HK-2 (cell line): ENCODE measurements at regions not wholly inside any gene's neighbourhood (a gene's known extent, or its start where the extent isn't known, plus 50 kb on each side); places are given as distances from the start of the nearest gene placed in this dataset.
A peak's percentile ranks its signal among the peaks of the same experiment; 100 is the strongest.

ENCODE experiments used
- DNase-seq: peaks from one replicate; pipeline ENCODE4 v3.0.0-alpha.2; 2018; ENCODE audit not compliant: unreplicated experiment

DNA sequence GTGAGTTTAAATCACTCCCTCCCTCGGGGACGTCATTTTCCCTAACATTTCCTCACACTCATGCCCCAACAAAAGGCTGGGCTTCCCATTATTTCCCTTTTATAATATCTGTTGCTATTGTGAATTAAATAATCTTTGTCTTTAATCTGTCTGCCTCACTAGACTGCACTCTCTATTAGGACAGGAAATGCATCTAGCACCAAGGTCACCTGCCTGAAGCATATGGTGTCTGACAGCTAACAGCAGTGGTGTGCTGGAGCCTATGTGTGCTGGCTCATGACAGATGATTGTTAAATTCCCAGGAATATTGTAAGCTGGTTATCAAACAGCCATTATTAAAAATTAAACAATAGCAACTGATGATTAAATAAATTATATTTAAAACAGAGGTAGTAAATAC lies 237.0 kb upstream of the CEP162 start:
- no peak for DNase-seq

DNA sequence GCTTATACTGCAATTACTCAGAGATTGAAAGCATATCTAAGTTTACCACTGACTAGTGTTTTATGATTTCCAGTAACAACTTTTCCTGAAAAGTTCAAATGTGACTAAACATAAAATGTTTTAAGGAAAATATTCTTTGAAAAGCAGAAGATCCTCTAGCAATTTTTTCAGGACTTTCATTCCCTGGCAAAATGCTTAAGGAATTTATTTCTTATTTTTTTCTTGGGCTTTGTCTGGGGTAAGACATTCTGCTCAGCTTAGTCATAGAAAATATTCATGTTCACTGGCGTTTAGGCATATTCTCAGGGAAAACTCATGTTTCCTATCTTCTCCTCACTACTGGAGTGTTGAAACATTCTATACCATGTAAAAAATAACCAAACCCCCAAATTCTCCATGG lies 235.3 kb upstream of the CEP162 start:
- DNase-seq: no peak

DNA sequence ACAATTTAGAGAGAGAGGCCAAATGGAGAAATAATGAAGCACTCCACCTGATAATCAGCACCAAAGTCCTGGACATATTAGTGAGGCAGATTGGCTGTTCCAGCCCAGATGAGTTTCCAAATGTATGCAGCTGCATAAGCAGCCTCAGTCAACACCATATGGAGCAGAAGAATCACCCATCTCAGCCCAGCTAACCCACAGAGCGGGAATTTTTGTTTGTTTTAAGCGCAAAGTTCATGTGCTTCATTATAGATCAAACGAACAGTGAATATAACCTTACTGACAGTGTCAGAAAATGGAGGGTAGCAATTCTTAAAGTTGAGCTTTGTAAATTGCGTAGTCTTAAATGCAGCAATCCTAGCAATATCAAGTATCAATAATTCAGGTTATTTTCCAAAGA lies 234.0 kb upstream of the CEP162 start:
- no peak for DNase-seq

DNA sequence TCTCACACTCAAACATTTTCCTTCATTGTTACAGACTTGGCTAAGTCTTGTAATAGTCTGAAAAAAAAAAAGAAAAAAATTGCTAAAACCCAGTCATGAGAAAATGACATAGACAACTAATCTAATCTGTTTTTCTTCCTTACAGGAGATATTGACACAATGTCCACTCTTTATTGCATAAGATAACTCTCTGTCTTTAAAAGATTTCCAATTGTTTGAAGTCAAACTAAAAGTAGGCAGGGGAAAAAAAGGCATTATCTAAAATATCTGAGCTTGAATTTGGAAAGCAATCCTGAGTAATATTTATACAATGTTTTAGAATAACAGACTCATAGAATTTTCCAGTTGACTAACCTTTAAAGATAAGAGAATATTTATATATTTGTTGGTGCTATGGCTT lies 233.0 kb upstream of the CEP162 start:
- no peak for DNase-seq

DNA sequence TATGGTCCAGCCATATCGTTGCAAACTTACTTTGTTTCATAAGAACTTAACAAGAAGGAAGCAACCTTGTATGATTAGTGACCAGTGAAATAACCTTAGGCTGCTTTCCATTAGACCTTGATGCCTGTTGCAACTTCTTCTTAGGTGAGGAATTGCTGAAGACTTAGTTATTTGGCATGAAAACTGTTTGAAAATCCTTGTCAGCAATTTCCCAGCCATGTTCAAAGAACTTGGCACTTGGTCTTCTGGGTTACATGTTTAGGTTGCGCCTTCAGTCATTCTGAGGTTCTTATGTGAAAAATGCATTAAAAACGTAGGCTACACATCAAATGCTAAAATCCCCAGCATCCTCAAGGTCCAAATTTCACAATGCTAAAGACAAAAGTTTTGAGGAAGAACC lies 232.0 kb upstream of the CEP162 start:
- DNase-seq: no peak

DNA sequence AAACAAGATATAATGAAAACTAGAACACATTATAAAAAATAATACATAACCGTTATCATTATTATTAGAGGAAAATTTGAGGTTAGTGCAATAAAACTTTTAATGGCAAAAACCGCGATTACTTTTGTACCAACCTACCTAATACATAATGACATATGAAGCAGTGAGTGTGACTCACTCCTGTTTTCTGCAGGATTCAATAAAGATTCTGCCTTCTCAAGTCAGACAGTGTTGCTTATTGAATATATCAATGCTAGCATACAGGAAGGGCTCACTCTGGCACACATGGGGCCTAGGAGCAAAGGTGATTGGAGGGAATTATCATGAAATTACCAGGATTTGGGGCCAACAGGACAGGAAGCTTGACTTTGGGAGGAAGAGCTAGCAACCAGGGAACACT lies 230.8 kb upstream of the CEP162 start:
- DNase-seq: no peak

DNA sequence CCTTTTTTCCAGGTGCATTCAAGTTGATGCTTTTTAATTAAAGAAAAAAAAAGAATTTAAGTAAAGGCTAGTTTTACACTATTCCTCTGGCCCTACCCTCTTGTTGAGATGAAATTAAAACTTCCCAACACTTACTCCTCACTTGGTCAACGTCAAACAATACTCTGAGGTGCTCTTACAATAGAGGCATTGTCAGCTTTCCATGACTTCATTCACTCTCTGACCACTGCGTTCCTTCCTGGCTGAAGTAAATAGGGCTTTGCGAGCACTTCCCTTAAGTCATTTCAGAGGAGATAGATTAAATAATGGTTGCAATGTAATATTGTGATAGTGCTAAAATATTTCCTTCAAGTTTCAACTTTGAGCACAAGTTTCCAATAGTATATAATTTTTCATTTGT lies 229.8 kb upstream of the CEP162 start:
- no peak for DNase-seq

DNA sequence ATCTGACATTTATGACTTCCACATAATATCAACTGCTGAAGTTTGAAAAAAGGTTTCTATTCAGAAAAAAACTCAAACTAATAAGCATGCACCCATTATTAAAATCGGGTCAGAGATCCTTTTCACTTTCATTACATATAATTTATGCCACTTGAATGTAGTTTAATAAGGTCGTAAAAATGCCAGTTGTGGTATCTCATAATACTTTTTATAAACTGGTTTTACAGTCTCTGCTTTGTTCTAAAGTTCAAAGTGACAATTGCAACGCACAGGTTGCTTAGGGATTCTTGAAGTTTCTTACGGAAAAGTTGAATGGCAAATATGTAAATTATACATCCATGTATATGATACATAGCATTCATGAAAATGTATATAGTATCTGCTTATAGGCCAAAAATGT lies 229.4 kb upstream of the CEP162 start:
- no peak for DNase-seq

DNA sequence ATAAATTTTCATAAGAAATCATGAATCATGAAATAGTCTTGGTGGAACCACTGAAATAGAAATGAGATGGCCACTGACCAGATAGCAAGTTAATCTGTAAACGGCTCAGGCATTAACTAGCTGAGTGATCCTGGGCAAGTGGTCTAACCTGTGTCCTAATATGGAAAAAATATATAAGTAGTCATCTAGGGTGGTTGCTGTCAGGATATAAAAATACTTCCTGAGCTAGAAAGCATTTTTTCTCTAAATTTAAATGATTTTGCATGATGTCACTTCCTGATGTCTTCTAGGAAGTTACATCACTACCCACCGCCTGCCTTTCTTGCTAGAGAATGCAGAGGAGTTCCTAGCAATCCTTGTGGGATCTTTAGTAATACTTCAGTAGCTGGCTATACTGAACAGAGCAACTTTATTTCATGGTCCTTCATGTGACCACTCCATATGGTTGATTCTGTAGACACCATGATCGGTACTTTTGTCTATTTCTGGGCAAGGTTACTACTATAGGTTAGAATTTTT lies 228.1 kb upstream of the CEP162 start:
- DNase-seq: peak; percentile 35

DNA sequence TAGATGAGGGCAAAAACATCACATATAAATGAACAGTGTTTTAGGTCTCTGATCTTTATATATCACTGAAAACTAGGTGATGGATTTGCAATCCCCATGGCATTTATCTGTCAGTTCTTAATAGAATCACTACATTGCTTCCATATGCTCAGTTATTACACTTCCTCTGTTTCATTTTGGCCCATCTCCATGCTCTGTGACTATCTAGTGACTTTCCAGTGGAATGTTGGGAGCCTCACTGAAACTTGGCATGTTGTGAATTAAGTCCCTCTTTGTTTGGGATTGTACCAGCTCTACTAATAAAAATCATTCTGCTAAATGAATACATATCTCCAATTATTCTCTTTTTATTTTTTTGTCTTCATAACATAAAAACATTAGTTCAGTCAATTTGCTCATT lies 226.1 kb upstream of the CEP162 start:
- DNase-seq: no peak

DNA sequence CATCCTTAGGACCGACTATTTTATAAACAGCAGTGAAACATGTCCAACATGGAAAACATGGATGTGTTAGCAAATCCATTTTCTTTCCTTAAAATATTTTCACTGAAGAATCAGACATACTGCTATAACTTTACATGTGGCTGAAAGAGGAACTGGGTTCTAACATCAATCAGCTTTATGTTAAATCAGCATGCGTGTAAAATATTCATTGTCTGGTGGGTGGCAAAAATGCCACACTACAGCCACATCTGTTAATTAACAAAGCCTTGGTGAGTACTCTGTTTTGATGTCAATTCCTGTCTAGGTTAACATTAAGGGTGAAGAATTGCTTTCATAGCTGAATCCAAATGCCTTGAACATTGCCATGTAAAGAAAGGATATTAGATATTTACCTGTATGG lies 222.6 kb upstream of the CEP162 start:
- DNase-seq: no peak

DNA sequence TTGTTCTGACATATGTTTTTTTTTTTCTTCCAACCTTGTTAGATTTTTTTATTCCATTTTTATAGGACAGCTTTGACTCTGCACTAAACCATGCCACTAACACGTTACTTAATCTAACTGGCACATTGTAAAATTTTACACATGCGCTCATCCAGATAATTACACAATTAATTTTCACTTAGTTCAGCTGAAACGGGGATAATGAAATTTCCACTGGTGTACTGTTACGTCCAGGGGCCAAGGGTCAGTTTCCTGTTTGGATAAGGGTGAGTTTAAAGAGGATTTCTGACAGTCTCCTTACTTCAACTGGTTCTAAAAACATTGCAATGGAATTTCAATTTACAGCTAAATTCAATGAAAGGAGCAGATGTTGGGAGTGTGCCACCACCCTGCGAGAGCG lies 221.8 kb upstream of the CEP162 start:
- no peak for DNase-seq

DNA sequence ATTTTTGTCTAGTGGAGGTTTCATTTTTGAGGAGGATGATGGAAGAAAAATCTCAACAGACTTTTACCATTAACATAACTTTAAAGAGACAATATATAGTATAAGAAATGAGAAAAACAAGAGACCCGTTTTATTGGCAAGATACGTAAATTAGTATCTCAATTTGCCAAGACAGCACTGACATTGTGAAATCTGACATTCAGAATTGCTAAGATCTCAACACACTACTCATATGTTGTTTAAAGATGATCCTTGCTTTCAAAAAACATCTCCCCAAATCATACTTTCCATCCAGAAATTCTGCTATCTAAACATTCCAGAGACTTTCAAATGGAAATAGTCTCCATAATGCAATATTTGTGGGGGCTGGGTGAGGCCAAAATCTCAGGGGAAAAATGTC lies 220.9 kb upstream of the CEP162 start:
- DNase-seq: no peak

DNA sequence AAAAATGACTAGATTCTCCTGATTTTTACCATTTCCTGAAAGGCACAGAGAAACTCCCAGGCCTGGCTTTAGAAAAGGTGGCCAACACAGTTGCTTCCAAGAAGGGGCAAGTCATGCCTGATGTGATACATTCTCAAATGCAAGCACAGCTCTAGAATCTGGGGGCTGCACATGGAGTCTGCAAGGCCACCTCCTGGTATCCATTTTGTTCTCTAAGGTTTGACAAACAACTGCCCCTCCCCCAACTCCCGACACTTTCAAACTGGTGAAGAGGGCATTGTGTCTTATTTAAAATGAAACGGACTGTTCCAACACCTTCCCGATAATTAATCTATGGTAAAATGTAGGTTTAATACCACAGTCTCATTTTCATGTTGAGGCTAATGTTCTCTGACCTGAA lies 220.2 kb upstream of the CEP162 start:
- DNase-seq: no peak

DNA sequence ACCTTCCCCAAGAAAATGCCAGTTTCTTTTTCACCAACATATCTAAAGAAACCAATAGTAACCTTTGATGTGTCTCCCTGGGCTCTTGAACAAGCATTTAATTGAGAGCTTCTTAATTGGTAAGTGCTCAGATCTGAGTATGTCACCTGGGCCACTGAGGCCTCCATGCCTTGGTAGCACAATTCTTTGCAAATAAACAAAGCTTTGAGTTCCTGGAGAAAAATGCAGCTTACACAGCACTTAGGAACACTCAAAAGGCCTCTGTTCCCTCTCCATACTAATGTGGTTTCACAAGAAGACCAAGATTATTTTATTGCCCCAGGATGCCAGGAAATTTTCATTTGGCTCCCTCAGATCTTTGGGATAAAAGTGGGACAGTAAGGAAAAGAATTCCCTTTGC lies 217.6 kb upstream of the CEP162 start:
- DNase-seq: no peak

DNA sequence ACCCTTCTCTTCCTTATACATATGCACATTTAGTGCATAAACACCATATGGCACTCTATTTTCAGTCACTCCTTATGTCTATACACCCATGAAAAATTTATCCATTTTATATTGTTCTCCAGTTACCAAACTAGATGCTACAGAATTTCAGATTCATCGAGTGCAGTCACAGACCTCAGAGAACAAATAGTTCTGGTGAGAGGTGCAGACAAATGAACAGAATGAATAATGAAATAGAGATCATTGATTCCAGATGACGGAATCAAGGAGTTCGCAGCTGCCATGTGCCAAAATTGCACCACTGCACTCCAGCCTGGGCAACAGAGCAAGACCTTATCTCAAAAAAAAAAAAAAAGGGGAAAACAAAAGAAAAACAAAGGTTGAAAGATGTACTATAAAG lies 214.8 kb upstream of the CEP162 start:
- DNase-seq: no peak

DNA sequence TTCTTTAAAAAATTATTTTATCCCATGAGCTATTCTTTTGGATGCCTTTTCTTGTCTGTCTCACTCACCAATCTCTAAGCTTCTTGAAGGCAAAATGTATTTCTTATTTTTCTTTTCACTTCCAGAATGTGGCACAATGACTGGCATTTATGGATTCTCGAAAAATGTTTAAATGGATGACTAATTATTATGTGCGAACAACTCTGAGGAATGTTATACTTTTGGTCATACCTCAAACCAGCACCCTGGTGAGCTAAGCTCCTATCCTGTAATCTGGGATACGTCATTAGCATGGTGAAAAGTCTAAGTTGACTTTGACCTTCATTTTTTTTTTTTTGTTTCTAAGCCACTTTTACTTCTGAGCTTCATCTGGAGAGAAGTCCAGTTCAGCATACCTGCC lies 214.0 kb upstream of the CEP162 start:
- DNase-seq: no peak

DNA sequence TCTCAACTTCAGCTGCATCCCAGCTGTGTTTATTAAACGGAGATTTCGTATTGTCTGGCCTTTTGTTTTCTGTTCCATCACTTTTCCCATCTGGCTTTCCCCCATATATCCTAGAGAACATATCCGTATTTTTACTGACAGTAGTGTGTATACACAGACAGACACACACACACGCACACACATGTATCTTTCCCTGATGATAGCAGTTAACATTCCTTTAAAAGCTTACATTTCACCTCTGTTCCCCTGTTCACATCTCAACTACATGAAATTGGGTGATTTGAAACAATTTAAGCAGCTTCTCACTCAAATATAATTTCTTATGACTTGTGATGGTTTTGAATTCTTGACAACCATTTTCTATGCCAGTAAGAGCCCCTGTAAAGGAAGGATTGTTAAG lies 207.1 kb upstream of the CEP162 start:
- no peak for DNase-seq

DNA sequence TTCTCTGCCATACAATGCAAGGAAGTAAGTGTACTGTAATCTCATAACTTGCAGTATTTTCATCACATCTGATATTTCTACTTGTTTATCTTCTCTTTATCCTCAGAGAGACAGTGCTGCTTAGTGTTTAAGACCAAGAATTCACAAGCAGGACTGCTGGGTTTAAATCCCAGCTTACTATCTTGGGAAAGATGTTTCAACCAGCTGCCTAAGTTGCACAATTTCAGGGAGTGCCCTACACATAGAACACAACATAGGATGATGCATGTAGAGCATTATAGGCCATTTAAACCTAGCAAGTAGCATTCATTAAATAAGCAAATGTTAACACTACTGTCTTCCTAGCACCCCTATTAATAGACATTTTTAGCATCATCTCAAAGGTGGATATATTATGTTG lies 205.2 kb upstream of the CEP162 start:
- no peak for DNase-seq

DNA sequence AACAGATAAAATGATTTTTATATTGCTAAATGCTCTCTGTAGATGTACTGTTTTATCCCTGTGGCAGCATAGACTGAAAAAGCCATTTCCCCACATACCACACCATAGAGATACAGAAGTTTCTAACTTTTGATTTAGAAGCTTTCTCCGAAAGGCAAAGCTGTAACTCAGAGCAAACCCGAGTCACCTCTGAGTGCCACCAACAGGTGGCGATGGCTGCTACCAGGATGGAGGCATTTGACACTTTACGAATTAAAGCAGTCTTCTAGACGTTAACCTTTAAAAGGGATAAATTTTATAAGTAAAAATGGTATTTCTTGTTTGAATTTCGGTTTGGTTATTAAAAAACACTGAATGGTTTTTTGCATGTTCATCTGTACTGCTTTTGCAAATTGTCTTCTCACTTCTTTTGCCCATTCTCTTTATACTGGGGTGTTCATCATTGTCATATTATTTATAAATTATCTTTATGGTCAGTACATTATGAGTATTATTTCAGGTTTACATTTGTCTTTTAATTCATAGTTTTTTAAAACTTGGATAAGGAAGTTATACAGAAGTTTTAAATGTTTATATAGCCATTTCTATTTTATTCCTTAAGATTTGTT lies 201.0 kb upstream of the CEP162 start:
- peak; percentile 47 for DNase-seq

DNA sequence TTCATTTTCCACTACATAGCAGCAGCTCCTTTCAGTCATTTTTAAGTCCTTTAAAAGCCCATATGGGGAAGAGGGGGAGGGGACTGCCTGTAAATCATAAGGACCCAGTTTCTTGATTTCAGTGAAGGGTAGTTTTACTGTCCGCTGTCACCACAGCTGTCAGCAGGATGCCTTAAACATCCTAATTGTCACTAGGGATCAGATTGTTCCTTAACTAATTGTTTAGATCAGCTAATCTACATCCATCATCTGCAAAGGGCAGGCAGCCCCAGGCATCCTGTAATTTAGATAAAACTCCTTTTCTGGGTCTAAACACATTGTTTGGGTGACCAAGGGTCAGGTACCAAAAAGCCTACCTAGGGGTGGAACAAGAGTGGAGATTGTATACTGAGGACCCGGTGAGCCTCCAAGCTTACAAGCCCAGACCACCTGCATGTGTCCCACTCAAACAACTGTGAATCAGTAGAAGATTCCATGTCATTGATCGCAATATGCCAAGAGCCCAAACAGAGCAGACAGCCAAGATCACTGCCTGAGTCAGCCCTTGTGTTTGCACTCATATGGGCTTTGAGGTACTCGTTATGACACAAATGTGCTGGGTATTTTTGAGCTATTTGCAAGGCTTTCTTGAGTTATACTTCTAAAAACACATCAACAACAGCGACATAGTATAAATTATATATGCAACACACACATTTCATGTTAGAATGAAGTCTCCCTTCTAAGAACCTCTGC lies 198.7 kb upstream of the CEP162 start:
- no peak for DNase-seq

DNA sequence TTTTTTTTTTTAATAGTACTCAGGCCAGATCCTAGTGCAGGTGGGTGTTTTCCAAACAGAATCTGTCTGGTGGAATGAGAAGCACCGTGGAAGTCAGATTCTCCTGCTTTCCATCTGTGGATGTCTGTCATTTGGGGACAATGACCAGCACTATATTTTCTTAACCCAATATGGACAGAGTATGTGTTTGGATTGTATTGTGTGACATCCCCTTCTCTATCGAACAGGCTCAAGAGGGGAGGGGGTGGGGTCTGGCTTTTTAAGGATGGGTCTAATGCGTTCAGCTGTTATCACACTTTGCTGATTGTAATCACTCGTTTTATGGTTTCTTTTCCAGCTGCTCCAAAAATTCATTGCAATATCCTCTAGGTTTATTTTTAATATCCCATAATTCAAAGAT lies 197.5 kb upstream of the CEP162 start:
- DNase-seq: no peak

DNA sequence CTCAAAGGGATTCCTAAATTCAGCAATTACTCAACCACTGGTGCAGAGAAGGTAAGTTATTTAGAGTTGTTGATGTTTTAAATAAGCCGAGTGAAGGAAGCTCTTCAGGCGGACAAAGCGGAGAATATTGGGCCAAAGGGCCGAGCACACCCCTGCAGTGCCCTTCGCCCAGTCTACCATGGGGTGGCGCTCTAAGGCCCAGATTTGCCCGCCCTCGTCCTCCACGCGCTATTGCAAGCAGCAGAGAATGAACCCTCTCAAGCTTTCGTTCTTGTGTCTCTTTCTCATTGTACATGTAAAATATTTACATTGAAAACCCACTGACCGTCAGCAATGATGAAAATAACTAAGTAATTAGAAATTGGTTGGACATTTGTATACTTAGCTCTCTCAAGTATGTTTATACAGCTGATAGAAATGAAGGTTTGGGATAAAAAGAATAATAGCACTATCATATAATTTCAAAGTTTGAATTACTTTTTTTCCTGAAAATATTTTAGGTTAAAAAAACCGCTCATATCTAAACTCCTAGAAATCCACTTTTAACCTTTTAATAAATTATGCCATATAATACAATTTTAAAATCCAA lies 195.0 kb upstream of the CEP162 start:
- DNase-seq: peak; percentile 59
